Ramos (cell line): ENCODE measurements at regions not wholly inside any gene's neighbourhood (a gene's known extent, or its start where the extent isn't known, plus 50 kb on each side); places are given as distances from the start of the nearest gene placed in this dataset.
"Not testable (repeated sequence)": the region's sequence is repeated elsewhere in the genome, so short reads cannot be mapped to it uniquely, and the experiment has no call there.

Experiments
- in situ Hi-C: fragments of 300-500 bp; cut with MboI; formaldehyde crosslinking; loops from one replicate; pipeline ENCODE4 v1.14.3; 2022; ENCODE audit warnings: low sequenced_read_pairs; ENCODE audit not compliant: unreplicated experiment

GRCh38 chr15:44847555-44847954 is 108.9 kb upstream of the TERB2 start:
- in situ Hi-C loops: not testable (repeated sequence)

GRCh38 chr15:44848859-44849258 is 107.6 kb upstream of the TERB2 start:
- in situ Hi-C loops: not testable (repeated sequence)

- in situ Hi-C loops: not testable (repeated sequence)
Observed at GRCh38 chr15:44849701-44850403, 106.6 kb upstream of the TERB2 start.

- in situ Hi-C loops: not testable (repeated sequence)
Observed at GRCh38 chr15:44853304-44853950, 103.1 kb upstream of the TERB2 start.

- in situ Hi-C loops: not testable (repeated sequence)
Observed at GRCh38 chr15:44854696-44855095, 101.8 kb upstream of the TERB2 start.

GRCh38 chr15:44856284-44856683 is 100.2 kb upstream of the TERB2 start:
- in situ Hi-C loops: not testable (repeated sequence)

- in situ Hi-C loops: not testable (repeated sequence)
Observed at GRCh38 chr15:44857164-44857710, 99.2 kb upstream of the TERB2 start.

GRCh38 chr15:44859088-44859487 is 97.4 kb upstream of the TERB2 start:
- in situ Hi-C loops: not testable (repeated sequence)

GRCh38 chr15:44860168-44860567 is 96.3 kb upstream of the TERB2 start:
- in situ Hi-C loops: loop anchor here (10.0 kb wide), 1 partner anchor 175 kb away; no protein-coding TSS in a partner anchor

GRCh38 chr15:44861439-44861910 is 95.0 kb upstream of the TERB2 start:
- in situ Hi-C loops: loop anchor here (10.0 kb wide), 1 partner anchor 173 kb away; no protein-coding TSS in a partner anchor

- in situ Hi-C loops: loop anchor here (10.0 kb wide), 1 partner anchor 173 kb away; no protein-coding TSS in a partner anchor
Observed at GRCh38 chr15:44861917-44862316, 94.6 kb upstream of the TERB2 start.

- in situ Hi-C loops: loop anchor here (10.0 kb wide), 1 partner anchor 172 kb away; no protein-coding TSS in a partner anchor
Observed at GRCh38 chr15:44862866-44863265, 93.6 kb upstream of the TERB2 start.

GRCh38 chr15:44868100-44868499 is 88.4 kb upstream of the TERB2 start:
- in situ Hi-C loops: loop anchor here (10.0 kb wide), 1 partner anchor 167 kb away; no protein-coding TSS in a partner anchor

- in situ Hi-C loops: not testable (repeated sequence)
Observed at GRCh38 chr15:44870125-44870524, 86.4 kb upstream of the TERB2 start.

GRCh38 chr15:44873103-44873502 is 83.4 kb upstream of the TERB2 start:
- in situ Hi-C loops: no loop called here

- in situ Hi-C loops: no loop called here
Observed at GRCh38 chr15:44879066-44879465, 77.4 kb upstream of the TERB2 start.

GRCh38 chr15:44882499-44882968 is 74.0 kb upstream of the TERB2 start:
- in situ Hi-C loops: no loop called here

- in situ Hi-C loops: no loop called here
Observed at GRCh38 chr15:44883199-44883877, 73.1 kb upstream of the TERB2 start.

GRCh38 chr15:44898890-44899651 is 57.4 kb upstream of the TERB2 start:
- in situ Hi-C loops: not testable (repeated sequence)

GRCh38 chr15:44899775-44900174 is 56.7 kb upstream of the TERB2 start:
- in situ Hi-C loops: not testable (repeated sequence)
